Mucosa of gallbladder (tissue), 1 donor: ENCODE measurements at regions not wholly inside any gene's neighbourhood (a gene's known extent, or its start where the extent isn't known, plus 50 kb on each side); places are given as distances from the start of the nearest gene placed in this dataset.

Experiments
- DNase-seq: peaks from one replicate; pipeline ENCODE4 v3.0.0-alpha.2; 2020; ENCODE audit warnings: low spot score
- donor health status: DM: no; HTN: no; CAD: no.

DNA sequence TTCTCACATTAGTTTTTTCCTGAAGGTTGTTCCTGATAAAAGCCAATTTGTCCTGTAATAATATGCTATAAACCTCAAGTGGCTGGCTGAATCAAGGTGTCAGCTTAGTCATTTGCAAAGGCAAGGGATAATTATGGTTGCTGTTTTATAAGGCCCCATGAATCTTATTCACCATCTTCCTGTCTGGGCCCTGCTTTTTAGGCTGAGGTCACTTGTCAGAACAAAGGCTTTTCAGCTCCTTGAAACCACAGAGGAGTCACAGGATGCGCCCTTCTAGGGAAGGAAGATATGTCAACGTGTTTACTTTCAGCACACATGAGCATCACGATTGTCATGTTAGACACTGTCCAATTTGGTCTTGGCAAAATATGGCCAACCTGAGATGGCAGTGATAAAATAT is 64.8 kb upstream of the NAA20 start:
- DNase-seq = no peak

DNA sequence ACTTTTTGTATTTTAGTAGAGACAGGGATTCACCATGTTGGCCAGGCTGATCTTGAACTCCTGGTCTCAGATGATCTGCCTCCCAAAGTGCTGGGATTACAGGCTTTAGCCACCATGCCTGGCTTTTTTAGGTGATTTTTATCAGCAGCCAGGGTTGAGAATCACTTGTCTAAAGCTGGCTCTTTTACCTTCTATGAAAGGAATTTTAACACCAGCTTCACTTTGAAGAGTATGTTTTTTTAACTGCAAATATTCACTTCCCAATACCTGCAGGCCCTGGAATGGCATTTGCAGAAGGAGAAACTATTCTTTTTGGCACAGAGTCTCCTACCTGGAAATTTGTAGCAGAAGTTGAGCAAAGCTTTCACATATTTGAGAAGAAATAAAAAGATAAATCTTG is 63.6 kb upstream of the NAA20 start:
- no peak for DNase-seq

DNA sequence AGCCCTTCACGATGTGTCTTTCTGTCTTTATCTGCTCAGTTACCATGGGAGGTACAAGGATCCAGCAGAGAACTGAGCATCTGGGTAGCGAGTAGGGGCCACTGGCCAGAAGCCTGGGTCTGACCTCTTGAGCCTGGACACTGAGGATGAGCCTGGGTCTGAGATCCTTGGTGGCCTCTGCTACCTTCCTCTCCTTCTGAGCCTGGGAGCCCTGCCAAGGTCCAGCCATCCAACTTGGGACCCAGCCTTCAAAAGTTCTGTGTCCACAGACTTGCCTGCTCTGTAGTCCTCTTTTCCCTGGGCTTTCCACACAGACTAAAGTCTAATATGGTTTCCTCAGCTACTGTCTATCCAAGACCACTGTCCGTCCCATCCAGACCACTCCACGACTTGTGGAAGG is 60.2 kb upstream of the NAA20 start:
- DNase-seq = no peak

GRCh38 chr20:19958219-19958618 is 58.9 kb upstream of the NAA20 start:
- no peak for DNase-seq

GRCh38 chr20:19958928-19959327 is 58.2 kb upstream of the NAA20 start:
- DNase-seq = no peak

GRCh38 chr20:19960745-19961144 is 56.4 kb upstream of the NAA20 start:
- DNase-seq = no peak

- no peak for DNase-seq
Observed at GRCh38 chr20:19961293-19961692, 55.9 kb upstream of the NAA20 start.

DNA sequence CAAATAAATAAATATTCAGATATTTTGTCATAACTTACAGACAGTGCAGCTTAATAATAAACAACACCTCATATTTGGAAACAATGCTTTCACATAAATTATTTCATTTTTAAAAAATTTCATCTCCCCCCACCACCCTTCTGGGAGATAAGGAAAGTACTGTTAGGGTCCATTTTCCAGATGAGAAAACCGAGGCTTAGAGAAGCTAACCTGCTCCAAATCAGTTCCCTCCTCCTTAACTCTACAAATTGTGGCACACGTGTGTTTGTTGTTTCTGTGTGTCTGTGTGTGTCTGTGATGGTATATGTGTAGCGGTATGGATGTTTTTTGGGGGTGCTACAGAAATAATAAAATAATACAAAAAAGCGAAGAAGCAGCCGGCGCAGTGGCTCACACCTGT is 54.2 kb upstream of the NAA20 start:
- DNase-seq = no peak

DNA sequence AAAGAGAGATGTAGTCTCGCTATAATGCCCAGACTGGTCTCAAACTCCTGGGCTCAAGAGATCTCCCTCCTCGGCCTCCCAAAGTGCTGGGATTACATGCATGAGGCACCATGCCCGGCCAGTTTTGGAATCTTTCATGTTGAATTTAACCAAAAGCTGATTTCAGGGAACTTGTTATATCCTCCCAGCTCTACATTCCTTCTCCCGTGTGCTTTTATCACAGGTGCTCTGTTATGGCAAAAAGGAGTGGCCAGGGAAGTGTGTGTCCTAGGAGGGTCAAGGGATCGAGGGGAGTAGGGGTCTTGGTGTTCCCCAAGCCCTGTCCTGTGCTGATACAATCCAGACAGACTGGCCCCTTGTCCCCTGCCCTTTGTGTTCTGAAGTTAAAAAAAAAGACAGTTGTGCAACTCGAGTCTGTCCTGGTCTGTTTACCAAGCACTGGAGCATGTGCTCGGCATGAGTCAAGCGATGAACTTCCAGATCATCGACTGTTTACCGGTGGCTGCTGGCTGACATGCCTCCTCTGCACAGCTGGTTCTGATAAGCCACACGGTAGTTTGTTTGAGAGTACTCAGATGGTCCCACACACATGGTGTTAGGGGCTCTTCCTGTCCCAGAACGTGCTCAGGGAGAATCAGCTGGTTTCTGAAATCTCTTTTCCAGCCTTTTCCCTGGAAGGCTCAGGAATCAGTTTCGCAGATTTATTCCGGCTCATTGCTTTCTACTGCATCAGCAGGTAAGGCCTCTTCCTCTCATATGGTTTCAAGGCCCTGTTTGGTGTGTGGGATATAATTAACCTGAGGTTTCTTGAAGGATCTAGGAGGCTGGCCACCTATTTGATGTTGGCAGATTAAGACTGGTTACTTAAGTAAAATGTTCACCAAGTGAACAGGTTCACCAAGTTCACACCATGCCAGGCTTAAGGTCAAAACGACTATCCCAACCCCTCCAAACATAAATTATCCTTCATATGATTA is 52.6 kb upstream of the NAA20 start:
- peak; percentile 83 for DNase-seq

GRCh38 chr20:19966840-19967239 is 50.3 kb upstream of the NAA20 start:
- peak; percentile 36 for DNase-seq
